ENCODE measurements at regions not wholly inside any gene's neighbourhood (a gene's known extent, or its start where the extent isn't known, plus 50 kb on each side); places are given as distances from the start of the nearest gene placed in this dataset.

DNA sequence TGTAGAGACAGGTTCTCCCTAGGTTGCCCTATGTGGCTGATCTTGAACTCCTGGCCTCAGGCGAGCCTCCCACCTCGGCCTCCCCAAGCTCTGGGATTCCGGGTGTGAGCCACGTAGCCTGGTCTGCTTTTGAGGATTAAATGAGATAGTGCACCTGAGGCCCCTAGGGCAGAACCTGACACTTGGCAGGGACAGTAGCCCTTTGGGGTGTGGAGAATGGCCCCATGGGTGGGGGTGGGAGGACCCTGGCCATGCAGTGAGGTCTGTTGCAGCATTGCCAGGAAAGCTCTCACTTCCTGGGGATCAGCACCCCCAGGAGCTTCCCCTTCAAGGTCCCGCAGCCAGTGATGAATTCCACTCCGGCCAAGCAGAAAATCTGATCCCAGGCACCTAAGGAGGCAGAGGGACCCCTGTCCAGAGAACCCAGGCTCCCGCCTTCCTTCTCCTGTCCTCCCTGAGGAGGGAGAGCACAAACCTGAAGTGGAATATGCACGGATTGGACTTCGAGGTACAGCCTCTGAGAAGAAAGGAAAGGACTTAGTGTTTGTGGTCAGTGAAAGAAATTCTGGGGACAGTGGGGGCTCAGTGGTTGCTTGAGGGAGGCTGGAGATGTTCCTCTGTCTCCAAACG, 73.9 kb upstream of the UNC5A start:
- no peak for ATAC-seq
- TF ChIP-seq ZFX (IDR thresholded peaks at IDR 0.05) = no peak
- no peak for TF ChIP-seq EZH2 (IDR thresholded peaks at IDR 0.05)
- no peak for TF ChIP-seq CBX3 (IDR thresholded peaks at IDR 0.05; ENCODE audit: low read depth)
- no peak for TF ChIP-seq CEBPB (IDR thresholded peaks at IDR 0.05; ENCODE audit: low read depth)
- no peak for TF ChIP-seq SP1 (IDR thresholded peaks at IDR 0.05; ENCODE audit: low read depth)
- no peak for TF ChIP-seq TCF7L2 (IDR thresholded peaks at IDR 0.05; ENCODE audit: borderline replicate concordance, extremely low read depth, insufficient read depth, insufficient read length)
- no peak for TF ChIP-seq EGR1 (IDR thresholded peaks at IDR 0.05; ENCODE audit: low read depth)
- Histone ChIP-seq H4K20me1 (ENCODE audit: insufficient read depth) (no peaks in the 10 kb centered on the region), H2AFZ (ENCODE audit: low read depth, low read length, poor library complexity, severe bottlenecking) (no peak overlapping the region), H3K9me3 (ENCODE audit: control insufficient read depth in 1 of 2, insufficient read depth in 1 of 2, low read depth in 1 of 2, low read length in 2 of 2) (no peaks in the 10 kb centered on the region), H3K4me1 (ENCODE audit: control insufficient read depth in 1 of 2, insufficient read depth in 2 of 2, low read length in 2 of 2) (no peaks in the 10 kb centered on the region), H3K9me2 (ENCODE audit: insufficient read depth) (no peaks in the 10 kb centered on the region), H3K27me3 (ENCODE audit: insufficient read depth, low read length) (no peaks in the 10 kb centered on the region), H3K4me3 (replicated peaks in 1 of 2; ENCODE audit: low read depth in 1 of 2, low read length in 2 of 2) (no peak overlapping the region), H3K9ac (ENCODE audit: low read length) (no peak overlapping the region), H3K4me2 (ENCODE audit: low read length) (no peak overlapping the region), H3K79me2 (ENCODE audit: insufficient read depth, low read length) (no peaks in the 10 kb centered on the region), H3K27ac (ENCODE audit: low read depth, low read length) (no peak overlapping the region), H3K36me3 (ENCODE audit: control insufficient read depth in 1 of 2, insufficient read depth in 2 of 2, low read length in 2 of 2) (no peaks in the 10 kb centered on the region)
- ChIA-PET POLR2A (no interaction called here), RAD21 (ENCODE audit: low non-redundant PET in 1 of 2, low total read pairs in 2 of 2, uncharacterized antibody in 2 of 2, unreplicated experiment in 2 of 2) (no interaction called here), CTCF (no interaction called here)
- no peak for DNase-seq (ENCODE audit: low read depth, low spot score)
- intact Hi-C loops (cut with micrococcal nuclease) = no loop called here
- BruUV-seq (replicated peaks) = no TSS peak

DNA sequence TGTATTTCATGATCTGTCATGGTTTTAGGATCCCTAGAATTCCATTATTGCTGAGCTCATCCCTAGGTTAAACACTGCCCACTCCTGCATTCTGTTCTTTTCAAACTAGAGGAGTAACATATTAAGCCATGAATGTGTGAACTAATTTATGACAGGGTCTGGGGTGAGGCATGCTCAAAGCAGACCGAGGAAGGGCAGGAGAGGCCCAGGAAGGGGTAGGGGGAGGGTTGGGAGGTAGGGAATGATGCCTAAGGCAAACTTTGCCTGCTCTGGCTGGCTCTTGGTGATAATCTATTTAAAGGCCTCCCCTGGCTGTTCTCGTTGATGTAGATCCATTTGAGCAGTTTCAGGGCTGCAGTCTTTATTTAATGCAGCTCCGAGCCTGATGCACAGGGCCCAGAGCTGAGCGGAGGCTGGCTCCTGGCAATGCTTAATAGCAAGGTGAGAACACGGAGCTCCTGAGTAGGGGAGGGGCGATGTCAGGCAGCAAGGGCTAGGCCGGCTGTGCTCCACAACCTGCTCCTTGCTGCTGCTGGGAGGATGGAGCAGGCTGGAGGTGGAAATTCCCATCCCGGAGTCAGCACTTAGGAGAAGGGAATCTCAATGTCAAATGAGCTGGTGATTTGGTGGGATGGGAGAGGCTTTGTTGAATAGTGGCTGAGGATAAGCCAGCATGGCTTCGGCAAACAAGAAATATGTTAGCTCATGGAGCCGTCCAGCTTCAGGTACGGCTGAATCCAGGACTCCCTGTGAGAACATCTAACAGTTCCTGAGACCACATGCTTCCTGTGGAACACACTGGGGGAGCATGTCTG, 73.2 kb upstream of the UNC5A start:
- H2AFZ ChIP-seq (ENCODE audit: low read depth, low read length, poor library complexity, severe bottlenecking) = no peak overlapping the region
- intact Hi-C loops (cut with micrococcal nuclease) = no loop called here
- CTCF ChIA-PET = no interaction called here
- H3K36me3 ChIP-seq (ENCODE audit: control insufficient read depth in 1 of 2, insufficient read depth in 2 of 2, low read length in 2 of 2) = no peaks in the 10 kb centered on the region
- H3K79me2 ChIP-seq (ENCODE audit: insufficient read depth, low read length) = no peaks in the 10 kb centered on the region
- no peak overlapping the region for H3K9ac ChIP-seq (ENCODE audit: low read length)
- H3K4me2 ChIP-seq (ENCODE audit: low read length) = no peak overlapping the region
- H3K4me3 ChIP-seq (replicated peaks in 1 of 2; ENCODE audit: low read depth in 1 of 2, low read length in 2 of 2) = no peak overlapping the region
- ATAC-seq (no peak), DNase-seq (ENCODE audit: low read depth, low spot score) (no peak)
- no TSS peak for BruUV-seq (replicated peaks)
- no peaks in the 10 kb centered on the region for H3K27me3 ChIP-seq (ENCODE audit: insufficient read depth, low read length)
- no peaks in the 10 kb centered on the region for H3K9me2 ChIP-seq (ENCODE audit: insufficient read depth)
- H4K20me1 ChIP-seq (ENCODE audit: insufficient read depth) = no peaks in the 10 kb centered on the region
- H3K9me3 ChIP-seq (ENCODE audit: control insufficient read depth in 1 of 2, insufficient read depth in 1 of 2, low read depth in 1 of 2, low read length in 2 of 2) = no peaks in the 10 kb centered on the region
- H3K4me1 ChIP-seq (ENCODE audit: control insufficient read depth in 1 of 2, insufficient read depth in 2 of 2, low read length in 2 of 2) = no peaks in the 10 kb centered on the region
- no peak overlapping the region for H3K27ac ChIP-seq (ENCODE audit: low read depth, low read length)
- RAD21 ChIA-PET (ENCODE audit: low non-redundant PET in 1 of 2, low total read pairs in 2 of 2, uncharacterized antibody in 2 of 2, unreplicated experiment in 2 of 2) = no interaction called here
- POLR2A ChIA-PET = no interaction called here
- TF ChIP-seq TCF7L2 (IDR thresholded peaks at IDR 0.05; ENCODE audit: borderline replicate concordance, extremely low read depth, insufficient read depth, insufficient read length) = no peak
- TF ChIP-seq YY1 (IDR thresholded peaks at IDR 0.05; ENCODE audit: extremely low read depth, insufficient replicate concordance, low read depth, low read length) = no peak
- TF ChIP-seq EZH2 (IDR thresholded peaks at IDR 0.05) = no peak
- no peak for TF ChIP-seq ELF1 (IDR thresholded peaks at IDR 0.05; ENCODE audit: borderline replicate concordance, low read depth)
- TF ChIP-seq EZH2phosphoT487 (IDR thresholded peaks at IDR 0.05; ENCODE audit: borderline replicate concordance) = no peak
- TF ChIP-seq JUND (IDR thresholded peaks at IDR 0.05) = no peak
- TF ChIP-seq, protein P1, sequence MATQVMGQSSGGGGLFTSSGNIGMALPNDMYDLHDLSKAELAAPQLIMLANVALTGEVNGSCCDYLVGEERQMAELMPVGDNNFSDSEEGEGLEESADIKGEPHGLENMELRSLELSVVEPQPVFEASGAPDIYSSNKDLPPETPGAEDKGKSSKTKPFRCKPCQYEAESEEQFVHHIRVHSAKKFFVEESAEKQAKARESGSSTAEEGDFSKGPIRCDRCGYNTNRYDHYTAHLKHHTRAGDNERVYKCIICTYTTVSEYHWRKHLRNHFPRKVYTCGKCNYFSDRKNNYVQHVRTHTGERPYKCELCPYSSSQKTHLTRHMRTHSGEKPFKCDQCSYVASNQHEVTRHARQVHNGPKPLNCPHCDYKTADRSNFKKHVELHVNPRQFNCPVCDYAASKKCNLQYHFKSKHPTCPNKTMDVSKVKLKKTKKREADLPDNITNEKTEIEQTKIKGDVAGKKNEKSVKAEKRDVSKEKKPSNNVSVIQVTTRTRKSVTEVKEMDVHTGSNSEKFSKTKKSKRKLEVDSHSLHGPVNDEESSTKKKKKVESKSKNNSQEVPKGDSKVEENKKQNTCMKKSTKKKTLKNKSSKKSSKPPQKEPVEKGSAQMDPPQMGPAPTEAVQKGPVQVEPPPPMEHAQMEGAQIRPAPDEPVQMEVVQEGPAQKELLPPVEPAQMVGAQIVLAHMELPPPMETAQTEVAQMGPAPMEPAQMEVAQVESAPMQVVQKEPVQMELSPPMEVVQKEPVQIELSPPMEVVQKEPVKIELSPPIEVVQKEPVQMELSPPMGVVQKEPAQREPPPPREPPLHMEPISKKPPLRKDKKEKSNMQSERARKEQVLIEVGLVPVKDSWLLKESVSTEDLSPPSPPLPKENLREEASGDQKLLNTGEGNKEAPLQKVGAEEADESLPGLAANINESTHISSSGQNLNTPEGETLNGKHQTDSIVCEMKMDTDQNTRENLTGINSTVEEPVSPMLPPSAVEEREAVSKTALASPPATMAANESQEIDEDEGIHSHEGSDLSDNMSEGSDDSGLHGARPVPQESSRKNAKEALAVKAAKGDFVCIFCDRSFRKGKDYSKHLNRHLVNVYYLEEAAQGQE (IDR thresholded peaks at IDR 0.05; ENCODE audit: low read depth) = no peak
- TF ChIP-seq CEBPB (IDR thresholded peaks at IDR 0.05; ENCODE audit: low read depth) = no peak
- no peak for TF ChIP-seq ZNF274 (IDR thresholded peaks at IDR 0.05; ENCODE audit: low read depth, low read length)
- no peak for TF ChIP-seq POLR2A (IDR thresholded peaks at IDR 0.05; ENCODE audit: borderline replicate concordance, extremely low read depth, insufficient read depth, insufficient read length)
- no peak for TF ChIP-seq SP1 (IDR thresholded peaks at IDR 0.05; ENCODE audit: low read depth)
- no peak for TF ChIP-seq RAD21 (IDR thresholded peaks at IDR 0.05; ENCODE audit: low read depth)
- TF ChIP-seq, protein P2, sequence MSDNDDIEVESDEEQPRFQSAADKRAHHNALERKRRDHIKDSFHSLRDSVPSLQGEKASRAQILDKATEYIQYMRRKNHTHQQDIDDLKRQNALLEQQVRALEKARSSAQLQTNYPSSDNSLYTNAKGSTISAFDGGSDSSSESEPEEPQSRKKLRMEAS (IDR thresholded peaks at IDR 0.05) = no peak

Data from HCT116 (cell line).